ENCODE measurements at regions not wholly inside any gene's neighbourhood (a gene's known extent, or its start where the extent isn't known, plus 50 kb on each side); places are given as distances from the start of the nearest gene placed in this dataset.

- POLR2A ChIA-PET = no interaction called here
- no peaks in the 10 kb centered on the region for H3K36me3 Mint-ChIP-seq (ENCODE audit: insufficient read depth, unreplicated experiment)
- H3K27ac Mint-ChIP-seq (ENCODE audit: low read depth, unreplicated experiment) = no peak overlapping the region
These were observed 65.3 kb downstream of the METRNL start for GRCh38 chr17:83144421-83145357.

GRCh38 chr17:83145358-83145738, 65.9 kb downstream of the METRNL start:
- no TSS peak for BruUV-seq (replicated peaks)
- ChIA-PET POLR2A (no interaction called here), CTCF (no interaction called here)
- DNase-seq (ENCODE audit: unreplicated experiment) = no peak
- no peak for TF ChIP-seq CTCF (IDR thresholded peaks at IDR 0.05; ENCODE audit: unreplicated experiment)
- intact Hi-C loops (cut with micrococcal nuclease) = no loop called here
- Mint-ChIP-seq H3K27ac (ENCODE audit: low read depth, unreplicated experiment) (no peak overlapping the region), H3K4me3 (ENCODE audit: unreplicated experiment) (no peak overlapping the region), H3K9me3 (ENCODE audit: unreplicated experiment) (peaks cover 16% of the 10 kb centered on the region), H3K36me3 (ENCODE audit: insufficient read depth, unreplicated experiment) (no peaks in the 10 kb centered on the region), H3K27me3 (ENCODE audit: insufficient read depth, unreplicated experiment) (peaks cover 93% of the 10 kb centered on the region), H3K4me1 (ENCODE audit: insufficient read depth, unreplicated experiment) (no peaks in the 10 kb centered on the region)

More at GRCh38 chr17:83144421-83145357, 65.3 kb downstream of the METRNL start:
- no peak overlapping the region for H3K4me3 Mint-ChIP-seq (ENCODE audit: unreplicated experiment)
- no TSS peak for BruUV-seq (replicated peaks)
- TF ChIP-seq CTCF (IDR thresholded peaks at IDR 0.05; ENCODE audit: unreplicated experiment) = no peak
- no peak for DNase-seq (ENCODE audit: unreplicated experiment)
- no peaks in the 10 kb centered on the region for H3K4me1 Mint-ChIP-seq (ENCODE audit: insufficient read depth, unreplicated experiment)
- peaks cover 91% of the 10 kb centered on the region for H3K27me3 Mint-ChIP-seq (ENCODE audit: insufficient read depth, unreplicated experiment)
- CTCF ChIA-PET = interaction anchor here (0.6 kb wide), 1 partner anchor 98 kb away, joined by 3 read pairs; no protein-coding TSS in a partner anchor
- peaks cover 16% of the 10 kb centered on the region for H3K9me3 Mint-ChIP-seq (ENCODE audit: unreplicated experiment)
- intact Hi-C loops (cut with micrococcal nuclease) = no loop called here

GRCh38 chr17:83145831-83146230, 66.4 kb downstream of the METRNL start:
- BruUV-seq (replicated peaks) = no TSS peak
- no peak for DNase-seq (ENCODE audit: unreplicated experiment)
- intact Hi-C loops (cut with micrococcal nuclease) = no loop called here
- H3K9me3 Mint-ChIP-seq (ENCODE audit: unreplicated experiment) = peaks cover 16% of the 10 kb centered on the region
- H3K36me3 Mint-ChIP-seq (ENCODE audit: insufficient read depth, unreplicated experiment) = no peaks in the 10 kb centered on the region
- CTCF ChIA-PET = no interaction called here
- peaks cover 92% of the 10 kb centered on the region for H3K27me3 Mint-ChIP-seq (ENCODE audit: insufficient read depth, unreplicated experiment)
- H3K27ac Mint-ChIP-seq (ENCODE audit: low read depth, unreplicated experiment) = no peak overlapping the region
- POLR2A ChIA-PET = no interaction called here
- H3K4me1 Mint-ChIP-seq (ENCODE audit: insufficient read depth, unreplicated experiment) = no peaks in the 10 kb centered on the region
- H3K4me3 Mint-ChIP-seq (ENCODE audit: unreplicated experiment) = no peak overlapping the region
- no peak for TF ChIP-seq CTCF (IDR thresholded peaks at IDR 0.05; ENCODE audit: unreplicated experiment)

GRCh38 chr17:83146347-83146746, 66.9 kb downstream of the METRNL start:
- H3K27ac Mint-ChIP-seq (ENCODE audit: low read depth, unreplicated experiment) = no peak overlapping the region
- intact Hi-C loops (cut with micrococcal nuclease) = no loop called here
- no peak for TF ChIP-seq CTCF (IDR thresholded peaks at IDR 0.05; ENCODE audit: unreplicated experiment)
- CTCF ChIA-PET = no interaction called here
- POLR2A ChIA-PET = no interaction called here
- no peaks in the 10 kb centered on the region for H3K4me1 Mint-ChIP-seq (ENCODE audit: insufficient read depth, unreplicated experiment)
- BruUV-seq (replicated peaks) = no TSS peak
- no peak overlapping the region for H3K4me3 Mint-ChIP-seq (ENCODE audit: unreplicated experiment)
- H3K9me3 Mint-ChIP-seq (ENCODE audit: unreplicated experiment) = peaks cover 16% of the 10 kb centered on the region
- DNase-seq (ENCODE audit: unreplicated experiment) = no peak
- peaks cover 92% of the 10 kb centered on the region for H3K27me3 Mint-ChIP-seq (ENCODE audit: insufficient read depth, unreplicated experiment)
- no peaks in the 10 kb centered on the region for H3K36me3 Mint-ChIP-seq (ENCODE audit: insufficient read depth, unreplicated experiment)

Data from MCF 10A (cell line).